ENCODE measurements at regions not wholly inside any gene's neighbourhood (a gene's known extent, or its start where the extent isn't known, plus 50 kb on each side); places are given as distances from the start of the nearest gene placed in this dataset.

- DNase-seq (ENCODE audit: low read depth), result no peak
- Histone ChIP-seq H3K9ac (ENCODE audit: low read length) (no peak overlapping the region), H3K27me3 (replicated peaks; ENCODE audit: control insufficient read depth, insufficient read depth, low read length) (no peaks in the 10 kb centered on the region), H3K4me1 (ENCODE audit: control insufficient read depth, insufficient read depth, low read length) (no peaks in the 10 kb centered on the region), H3K9me3 (ENCODE audit: control insufficient read depth, low read length) (peaks cover 11% of the 10 kb centered on the region), H3K4me3 (ENCODE audit: low read length) (no peak overlapping the region), H3K36me3 (ENCODE audit: control insufficient read depth, insufficient read depth, low read length, severe bottlenecking) (no peaks in the 10 kb centered on the region)
These were observed 510.5 kb upstream of the CCDC179 start for GRCh38 chr11:23370580-23371275.

DNA sequence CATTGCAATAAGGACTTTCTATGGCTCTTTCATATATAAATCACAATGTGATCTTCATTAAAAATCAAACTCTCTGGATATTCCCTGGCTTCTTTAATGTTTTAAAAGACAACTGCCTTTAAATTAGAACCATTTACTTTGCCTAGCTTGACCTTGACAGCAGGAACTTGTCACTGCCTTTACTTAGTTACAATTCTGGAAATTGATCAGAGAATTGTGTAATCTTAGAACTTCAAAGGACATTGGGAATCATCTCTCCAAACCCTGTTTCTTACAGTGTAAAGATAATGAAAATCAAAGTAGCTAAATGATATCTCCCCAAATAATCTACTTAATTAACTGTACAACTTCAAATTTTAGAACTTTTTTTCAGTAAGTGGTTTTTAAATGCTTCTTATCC lies 517.6 kb upstream of the CCDC179 start:
- H3K27me3 ChIP-seq (replicated peaks; ENCODE audit: control insufficient read depth, insufficient read depth, low read length), result no peaks in the 10 kb centered on the region
- H3K9me3 ChIP-seq (ENCODE audit: control insufficient read depth, low read length), result no peaks in the 10 kb centered on the region

DNA sequence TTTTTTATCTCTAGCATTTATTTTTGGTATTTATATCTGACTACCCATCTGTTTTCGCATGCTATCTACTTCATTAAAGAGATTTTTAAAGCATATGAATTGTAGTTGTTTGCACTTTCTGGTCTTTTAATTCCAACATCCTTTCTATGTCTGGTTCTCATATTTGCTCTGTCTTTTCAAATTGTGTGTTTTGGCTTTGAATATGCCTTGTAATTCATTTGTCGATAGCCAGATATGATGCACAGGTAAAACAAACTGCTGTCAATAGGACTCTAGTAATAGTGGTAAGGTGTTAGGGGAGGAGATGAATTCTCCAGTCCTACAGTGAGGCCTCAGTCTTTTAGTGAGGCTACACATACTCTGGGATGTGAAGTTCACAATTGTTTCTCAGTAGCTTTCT lies 530.8 kb upstream of the CCDC179 start:
- no peak for DNase-seq (ENCODE audit: low read depth)
- Histone ChIP-seq H3K27me3 (replicated peaks; ENCODE audit: control insufficient read depth, insufficient read depth, low read length) (no peaks in the 10 kb centered on the region), H3K36me3 (ENCODE audit: control insufficient read depth, insufficient read depth, low read length, severe bottlenecking) (no peaks in the 10 kb centered on the region), H3K9me3 (ENCODE audit: control insufficient read depth, low read length) (no peaks in the 10 kb centered on the region), H3K4me1 (ENCODE audit: control insufficient read depth, insufficient read depth, low read length) (no peaks in the 10 kb centered on the region), H3K4me3 (ENCODE audit: low read length) (no peak overlapping the region), H3K9ac (ENCODE audit: low read length) (no peak overlapping the region)

More for the DNA sequence above, 517.6 kb upstream of the CCDC179 start:
- no peak overlapping the region for H3K9ac ChIP-seq (ENCODE audit: low read length)
- H3K4me1 ChIP-seq (ENCODE audit: control insufficient read depth, insufficient read depth, low read length), result no peaks in the 10 kb centered on the region
- no peaks in the 10 kb centered on the region for H3K36me3 ChIP-seq (ENCODE audit: control insufficient read depth, insufficient read depth, low read length, severe bottlenecking)
- DNase-seq (ENCODE audit: low read depth), result no peak
- H3K4me3 ChIP-seq (ENCODE audit: low read length), result no peak overlapping the region

DNA sequence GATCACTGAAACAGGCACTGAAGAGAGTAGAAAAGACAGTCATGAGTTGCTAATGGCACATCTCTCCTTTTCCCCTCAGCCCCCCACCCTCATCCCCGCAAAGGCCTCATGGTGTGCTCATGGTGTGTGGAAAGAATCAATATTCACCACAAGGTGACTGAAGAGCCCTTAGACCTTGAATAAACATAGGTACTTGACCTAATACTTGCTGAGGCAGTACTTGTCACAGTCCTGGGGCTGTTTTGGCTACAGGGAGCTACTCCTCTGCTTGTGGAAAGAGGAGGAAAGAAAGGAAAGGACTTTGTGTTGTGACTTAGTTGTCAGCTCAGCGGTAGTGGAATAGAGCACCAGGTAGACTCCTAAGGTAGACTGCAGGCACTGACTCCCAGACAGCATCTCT lies 537.8 kb upstream of the CCDC179 start:
- H3K36me3 ChIP-seq (ENCODE audit: control insufficient read depth, insufficient read depth, low read length, severe bottlenecking), result no peaks in the 10 kb centered on the region
- no peak overlapping the region for H3K9ac ChIP-seq (ENCODE audit: low read length)
- H3K9me3 ChIP-seq (ENCODE audit: control insufficient read depth, low read length), result no peaks in the 10 kb centered on the region
- no peak overlapping the region for H3K4me3 ChIP-seq (ENCODE audit: low read length)
- DNase-seq (ENCODE audit: low read depth), result no peak
- no peaks in the 10 kb centered on the region for H3K27me3 ChIP-seq (replicated peaks; ENCODE audit: control insufficient read depth, insufficient read depth, low read length)
- no peaks in the 10 kb centered on the region for H3K4me1 ChIP-seq (ENCODE audit: control insufficient read depth, insufficient read depth, low read length)

- Histone ChIP-seq H3K4me1 (ENCODE audit: control insufficient read depth, insufficient read depth, low read length) (no peaks in the 10 kb centered on the region), H3K4me3 (ENCODE audit: low read length) (no peak overlapping the region), H3K36me3 (ENCODE audit: control insufficient read depth, insufficient read depth, low read length, severe bottlenecking) (no peaks in the 10 kb centered on the region), H3K9me3 (ENCODE audit: control insufficient read depth, low read length) (no peaks in the 10 kb centered on the region), H3K27me3 (replicated peaks; ENCODE audit: control insufficient read depth, insufficient read depth, low read length) (no peaks in the 10 kb centered on the region), H3K9ac (ENCODE audit: low read length) (no peak overlapping the region)
- no peak for DNase-seq (ENCODE audit: low read depth)
These were observed 539.7 kb upstream of the CCDC179 start for GRCh38 chr11:23399995-23400394.

GRCh38 chr11:23403210-23404185 lies 543.2 kb upstream of the CCDC179 start:
- H3K27me3 ChIP-seq (replicated peaks; ENCODE audit: control insufficient read depth, insufficient read depth, low read length), result no peaks in the 10 kb centered on the region
- H3K9me3 ChIP-seq (ENCODE audit: control insufficient read depth, low read length), result no peaks in the 10 kb centered on the region
- H3K36me3 ChIP-seq (ENCODE audit: control insufficient read depth, insufficient read depth, low read length, severe bottlenecking), result no peaks in the 10 kb centered on the region
- H3K4me1 ChIP-seq (ENCODE audit: control insufficient read depth, insufficient read depth, low read length), result no peaks in the 10 kb centered on the region
- no peak overlapping the region for H3K9ac ChIP-seq (ENCODE audit: low read length)
- no peak overlapping the region for H3K4me3 ChIP-seq (ENCODE audit: low read length)
- DNase-seq (ENCODE audit: low read depth), result no peak

- Histone ChIP-seq H3K36me3 (ENCODE audit: control insufficient read depth, insufficient read depth, low read length, severe bottlenecking) (no peaks in the 10 kb centered on the region), H3K9me3 (ENCODE audit: control insufficient read depth, low read length) (peaks cover 4% of the 10 kb centered on the region), H3K9ac (ENCODE audit: low read length) (no peak overlapping the region), H3K4me1 (ENCODE audit: control insufficient read depth, insufficient read depth, low read length) (no peaks in the 10 kb centered on the region), H3K27me3 (replicated peaks; ENCODE audit: control insufficient read depth, insufficient read depth, low read length) (no peaks in the 10 kb centered on the region), H3K4me3 (ENCODE audit: low read length) (no peak overlapping the region)
- DNase-seq (ENCODE audit: low read depth), result no peak
These were observed 544.2 kb upstream of the CCDC179 start for GRCh38 chr11:23404225-23405160.

GRCh38 chr11:23405350-23405937 lies 545.2 kb upstream of the CCDC179 start:
- peaks cover 4% of the 10 kb centered on the region for H3K9me3 ChIP-seq (ENCODE audit: control insufficient read depth, low read length)
- H3K27me3 ChIP-seq (replicated peaks; ENCODE audit: control insufficient read depth, insufficient read depth, low read length), result no peaks in the 10 kb centered on the region
- no peaks in the 10 kb centered on the region for H3K4me1 ChIP-seq (ENCODE audit: control insufficient read depth, insufficient read depth, low read length)
- H3K36me3 ChIP-seq (ENCODE audit: control insufficient read depth, insufficient read depth, low read length, severe bottlenecking), result no peaks in the 10 kb centered on the region
- H3K9ac ChIP-seq (ENCODE audit: low read length), result no peak overlapping the region
- DNase-seq (ENCODE audit: low read depth), result no peak
- no peak overlapping the region for H3K4me3 ChIP-seq (ENCODE audit: low read length)

DNA sequence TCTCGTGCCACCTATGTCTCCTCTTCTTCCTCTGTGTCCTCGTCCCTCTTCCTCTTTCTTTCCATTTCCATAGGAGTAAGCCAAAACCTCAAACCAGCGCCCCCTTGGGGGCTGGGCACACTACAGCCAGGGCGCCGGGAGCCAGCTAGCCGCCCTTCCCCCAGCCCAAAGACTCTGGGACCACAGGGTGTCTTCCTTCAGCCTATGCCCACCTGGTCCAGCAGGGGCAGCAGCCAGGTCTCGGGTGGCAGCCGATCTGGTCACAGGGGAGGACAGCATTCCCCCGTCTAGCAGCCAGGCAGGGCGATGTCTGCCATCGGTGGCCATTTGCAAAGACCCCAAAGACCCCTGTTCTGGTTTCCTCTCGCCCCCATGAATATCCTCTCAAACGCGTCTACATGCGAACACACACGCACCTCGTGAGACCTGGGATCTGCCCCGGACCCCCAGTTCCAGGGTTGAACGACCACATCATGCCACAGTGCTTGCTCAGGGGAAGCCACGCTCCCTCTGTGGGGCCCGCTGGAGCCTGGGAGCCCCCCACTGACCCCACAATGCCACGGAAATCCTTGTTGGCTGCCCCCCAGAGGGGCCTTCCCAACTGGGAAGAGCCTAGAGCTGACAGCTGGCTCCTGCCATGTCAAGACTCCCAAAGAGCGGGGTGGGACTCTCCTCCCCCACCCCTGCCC lies 546.0 kb upstream of the CCDC179 start:
- Histone ChIP-seq H3K27me3 (replicated peaks; ENCODE audit: control insufficient read depth, insufficient read depth, low read length) (no peaks in the 10 kb centered on the region), H3K4me1 (ENCODE audit: control insufficient read depth, insufficient read depth, low read length) (no peaks in the 10 kb centered on the region), H3K4me3 (ENCODE audit: low read length) (no peak overlapping the region), H3K36me3 (ENCODE audit: control insufficient read depth, insufficient read depth, low read length, severe bottlenecking) (no peaks in the 10 kb centered on the region), H3K9me3 (ENCODE audit: control insufficient read depth, low read length) (peaks cover 10% of the 10 kb centered on the region), H3K9ac (ENCODE audit: low read length) (no peak overlapping the region)
- DNase-seq (ENCODE audit: low read depth), result no peak

- Histone ChIP-seq H3K27me3 (replicated peaks; ENCODE audit: control insufficient read depth, insufficient read depth, low read length) (no peaks in the 10 kb centered on the region), H3K9ac (ENCODE audit: low read length) (no peak overlapping the region), H3K4me3 (ENCODE audit: low read length) (no peak overlapping the region), H3K4me1 (ENCODE audit: control insufficient read depth, insufficient read depth, low read length) (no peaks in the 10 kb centered on the region), H3K36me3 (ENCODE audit: control insufficient read depth, insufficient read depth, low read length, severe bottlenecking) (no peaks in the 10 kb centered on the region), H3K9me3 (ENCODE audit: control insufficient read depth, low read length) (peaks cover 13% of the 10 kb centered on the region)
- no peak for DNase-seq (ENCODE audit: low read depth)
These were observed 552.8 kb upstream of the CCDC179 start for GRCh38 chr11:23413057-23413456.
